ENCODE measurements at regions not wholly inside any gene's neighbourhood (a gene's known extent, or its start where the extent isn't known, plus 50 kb on each side); places are given as distances from the start of the nearest gene placed in this dataset.

- DNase-seq, result peak in 1 of 58 donors; percentile 1
These were observed 178.6 kb downstream of the SNAPC1 start for GRCh38 chr14:61940666-61941420.

- no peak for DNase-seq
These were observed 179.4 kb downstream of the SNAPC1 start for GRCh38 chr14:61941421-61942150.

- no peak for DNase-seq
These were observed 186.2 kb downstream of the SNAPC1 start for GRCh38 chr14:61948376-61948775.

DNA sequence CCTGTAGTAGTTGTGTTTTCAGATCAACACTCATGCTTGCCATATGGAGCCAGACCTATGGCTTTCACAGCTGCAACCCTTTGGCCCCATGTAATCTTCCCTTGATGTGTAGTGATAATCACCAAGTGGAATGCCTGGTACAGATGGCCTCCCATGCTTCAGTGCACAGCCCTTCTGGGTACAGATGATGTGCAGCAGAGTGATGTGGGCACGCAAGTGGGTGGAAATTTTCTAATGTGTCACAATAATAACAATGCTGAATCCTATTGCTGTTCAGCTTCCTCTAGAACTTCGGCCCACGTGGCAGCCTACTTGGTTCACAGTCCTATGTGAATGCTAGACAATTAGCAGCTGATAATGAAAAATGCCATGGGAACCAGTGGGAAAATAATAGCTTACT, 188.1 kb downstream of the SNAPC1 start:
- DNase-seq, result peak in 15 of 58 donors; percentile 1 to 35 (median 15)

DNA sequence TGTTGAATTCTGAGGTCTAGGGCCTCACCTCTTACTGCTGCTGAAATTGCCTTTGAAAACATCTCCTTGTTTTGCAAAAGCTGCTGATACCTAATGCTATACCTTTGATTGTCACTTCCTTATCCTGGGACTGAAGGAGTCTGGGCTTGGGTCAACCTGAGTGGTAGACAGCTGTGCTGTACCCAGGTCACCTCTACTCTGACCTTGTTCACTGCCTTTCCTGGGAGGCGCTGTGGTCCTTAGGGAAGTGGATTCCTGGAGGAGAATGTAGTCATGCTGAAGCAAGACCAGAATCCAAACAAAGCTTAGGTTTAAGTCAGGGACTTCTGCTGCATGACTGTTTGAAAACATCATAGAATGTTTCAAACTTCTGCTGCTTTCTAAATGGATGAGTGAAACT, 191.4 kb downstream of the SNAPC1 start:
- DNase-seq, result no peak

DNA sequence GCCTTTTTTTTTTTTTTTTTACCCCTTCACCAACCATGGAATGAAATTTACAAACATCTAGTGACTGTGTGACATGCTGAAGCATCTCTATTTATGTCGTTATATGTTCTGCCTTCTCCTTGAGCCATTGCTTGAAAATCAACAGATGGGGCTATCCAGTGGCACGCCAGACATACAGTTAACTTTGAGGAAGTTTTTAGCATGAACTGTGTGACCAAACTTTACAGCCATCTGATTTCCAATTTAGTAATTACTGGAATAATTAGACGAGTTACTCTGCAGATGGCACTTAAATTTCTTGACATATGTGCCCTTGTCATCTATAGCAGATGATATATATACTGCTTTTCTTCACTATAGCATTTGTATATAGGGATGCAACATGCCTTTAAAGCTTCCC, 192.1 kb downstream of the SNAPC1 start:
- no peak for DNase-seq

GRCh38 chr14:61956517-61956916, 194.3 kb downstream of the SNAPC1 start:
- no peak for DNase-seq

DNA sequence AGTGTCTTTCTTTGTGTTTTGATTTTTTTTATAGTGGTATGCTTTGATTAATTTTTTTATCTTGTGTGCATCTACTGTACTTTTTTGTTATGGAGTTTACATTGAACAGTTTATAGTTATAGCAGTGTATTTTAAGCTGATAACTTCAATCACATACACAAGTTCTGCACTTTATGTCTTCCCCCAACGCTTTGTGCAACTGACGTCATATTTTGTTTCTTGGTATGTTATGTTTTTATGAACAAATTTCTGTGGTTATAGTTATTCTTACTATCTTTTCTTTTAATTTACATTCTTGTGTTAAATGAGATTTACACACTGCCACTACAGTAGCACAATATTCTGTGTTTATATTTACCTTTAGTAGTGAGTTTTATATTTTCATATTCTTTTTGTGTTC, 197.1 kb downstream of the SNAPC1 start:
- no peak for DNase-seq

- no peak for DNase-seq
These were observed 199.1 kb downstream of the SNAPC1 start for GRCh38 chr14:61961369-61961768.

GRCh38 chr14:61963926-61964325, 201.7 kb downstream of the SNAPC1 start:
- no peak for DNase-seq

DNA sequence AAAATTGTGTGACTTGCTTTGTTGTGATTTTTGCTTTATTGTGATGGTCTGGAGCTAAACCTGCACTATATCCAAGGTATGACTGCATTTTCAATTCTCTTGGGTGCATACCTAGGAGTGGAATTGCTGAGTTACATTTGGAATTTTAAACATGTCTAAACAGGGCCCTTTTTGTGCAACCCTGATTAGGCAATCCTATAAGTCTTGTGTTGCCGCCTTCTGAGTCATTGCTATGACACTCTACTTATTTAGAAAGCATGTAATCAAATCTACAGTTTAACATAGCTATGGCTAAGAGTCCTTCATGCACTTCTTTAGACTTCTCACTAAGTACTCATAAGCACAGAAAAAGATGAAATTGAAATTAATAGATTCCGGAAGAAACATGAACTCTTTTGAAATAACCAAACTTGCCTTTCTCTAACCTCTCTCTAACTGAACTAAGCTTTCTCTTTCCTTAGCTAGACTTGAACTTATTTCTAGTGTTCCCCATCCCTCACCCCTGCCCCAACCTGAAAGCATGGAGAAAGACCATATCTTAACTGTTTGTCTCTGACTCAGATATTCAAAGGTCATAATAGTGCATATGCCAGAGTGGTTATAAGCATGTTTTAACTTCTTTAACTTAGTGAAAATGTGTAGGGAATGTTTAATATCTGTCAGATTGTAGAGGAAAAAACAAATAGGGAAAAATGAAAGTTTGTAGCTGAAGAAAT, 203.0 kb downstream of the SNAPC1 start:
- no peak for DNase-seq

- no peak for DNase-seq
These were observed 206.0 kb downstream of the SNAPC1 start for GRCh38 chr14:61968207-61968606.

DNA sequence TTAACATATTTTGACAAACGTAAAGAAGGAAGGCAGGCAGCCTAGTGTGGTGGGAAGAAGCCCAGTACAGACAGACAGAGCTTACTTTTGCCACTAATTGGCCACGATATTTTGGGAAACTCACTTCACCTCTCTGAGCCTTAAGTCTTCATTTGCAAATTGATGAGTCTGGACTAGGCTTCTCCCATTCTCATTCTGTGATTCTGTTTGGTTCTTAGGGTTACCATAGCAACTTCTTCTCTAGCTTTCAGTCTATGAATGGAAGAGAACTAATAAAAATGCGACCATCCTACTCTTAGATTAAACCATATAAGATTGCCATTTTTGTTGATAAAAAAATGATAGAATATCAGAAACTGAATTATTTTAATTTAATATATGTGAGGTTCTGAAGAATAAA, 210.5 kb downstream of the SNAPC1 start:
- no peak for DNase-seq

GRCh38 chr14:61973981-61974380, 211.8 kb downstream of the SNAPC1 start:
- DNase-seq, result no peak

DNA sequence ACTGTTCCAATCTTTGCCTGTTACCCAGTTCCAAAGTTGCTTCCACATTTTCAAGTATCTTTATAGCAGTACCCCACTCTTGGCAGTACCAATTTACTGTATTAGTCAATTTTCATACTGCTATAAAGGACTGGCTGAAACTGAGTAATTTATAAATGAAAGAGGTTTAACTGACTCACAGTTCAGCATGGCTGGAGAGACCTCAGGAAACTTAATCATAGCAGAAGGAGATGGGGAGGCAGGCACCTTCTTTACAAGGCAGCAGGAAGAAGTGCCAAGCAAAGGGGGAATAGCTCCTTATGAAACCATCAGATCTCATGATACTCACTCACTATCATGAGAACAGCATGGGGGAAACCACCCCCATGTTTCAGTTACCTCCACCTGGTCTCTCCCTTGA, 215.0 kb downstream of the SNAPC1 start:
- DNase-seq, result no peak

- DNase-seq, result no peak
These were observed 226.0 kb downstream of the SNAPC1 start for GRCh38 chr14:61988240-61988639.

DNA sequence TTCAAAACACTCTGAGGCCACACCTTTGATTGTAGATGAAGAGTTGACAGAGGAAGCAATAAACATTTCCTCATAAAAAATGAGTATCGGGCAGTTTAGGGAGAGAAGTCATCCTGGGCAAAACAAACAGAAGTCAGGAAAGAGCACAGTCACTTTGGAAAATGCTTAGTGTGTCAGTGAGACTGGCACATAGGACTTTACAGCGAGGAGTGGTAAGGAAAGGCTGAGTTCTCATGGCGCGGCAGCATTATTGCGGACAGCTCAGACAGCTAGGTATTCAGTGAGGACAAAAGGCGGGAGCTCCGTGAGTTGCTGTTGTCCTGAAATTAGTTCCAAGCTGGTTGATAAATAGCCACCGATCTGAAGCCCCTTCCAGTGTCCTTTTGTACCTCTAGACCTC, 229.9 kb downstream of the SNAPC1 start:
- DNase-seq, result no peak

DNA sequence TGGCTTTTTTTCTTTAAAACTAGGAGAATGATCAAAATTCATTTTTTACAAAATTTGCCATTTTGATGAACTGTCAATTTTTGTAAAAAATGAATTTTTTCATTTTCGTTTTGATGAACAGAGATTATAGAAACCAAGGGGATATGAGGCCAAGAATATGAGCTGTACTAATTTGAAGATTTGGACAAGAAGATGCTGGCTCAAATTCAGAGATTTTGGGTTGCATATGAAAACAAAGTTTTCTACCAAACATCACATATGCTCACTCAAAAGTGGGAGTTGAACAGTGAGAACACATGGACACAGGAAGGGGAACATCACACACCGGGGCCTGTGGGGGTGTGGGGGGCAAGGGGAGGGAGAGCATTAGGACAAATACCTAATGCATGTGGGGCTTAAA, 230.7 kb downstream of the SNAPC1 start:
- DNase-seq, result no peak

DNA sequence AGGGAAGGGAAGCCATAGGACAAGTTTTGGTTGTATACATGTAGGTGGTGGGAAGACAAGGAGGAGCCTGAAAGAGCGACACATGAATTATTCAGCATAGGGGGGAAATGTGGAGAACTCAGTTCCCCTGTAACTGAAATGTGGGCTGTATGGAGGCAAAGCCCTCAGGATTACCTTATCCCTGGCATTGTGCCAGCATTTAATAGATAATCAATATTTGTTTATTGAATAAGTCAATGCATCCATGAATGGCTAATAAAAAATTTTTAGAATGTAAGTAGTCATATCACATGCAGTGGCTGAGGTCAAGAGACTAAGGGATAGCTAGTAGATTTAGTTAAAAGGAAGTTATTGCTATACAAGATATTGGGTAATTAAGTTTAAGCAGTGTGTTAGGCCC, 232.4 kb downstream of the SNAPC1 start:
- no peak for DNase-seq

- DNase-seq, result no peak
These were observed 234.5 kb downstream of the SNAPC1 start for GRCh38 chr14:61996753-61997152.

DNA sequence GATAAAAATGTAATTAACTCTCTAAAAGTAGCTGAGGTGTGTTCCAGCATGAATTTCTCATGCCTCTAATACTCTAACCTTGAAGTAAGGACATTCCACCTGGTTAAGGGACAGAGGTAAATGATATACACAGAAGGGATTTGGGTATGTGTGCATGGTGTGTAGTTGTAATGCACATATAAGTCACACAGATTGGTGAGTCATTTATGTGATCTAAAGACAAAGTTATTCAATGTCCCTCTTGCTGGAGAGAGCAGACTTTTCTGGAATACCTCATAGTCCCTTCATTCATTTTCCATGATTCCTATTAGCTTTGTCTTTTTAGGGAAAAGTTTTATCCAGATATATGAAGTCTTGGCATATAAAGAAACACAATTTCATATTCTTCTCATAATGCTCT, 234.9 kb downstream of the SNAPC1 start:
- no peak for DNase-seq

DNA sequence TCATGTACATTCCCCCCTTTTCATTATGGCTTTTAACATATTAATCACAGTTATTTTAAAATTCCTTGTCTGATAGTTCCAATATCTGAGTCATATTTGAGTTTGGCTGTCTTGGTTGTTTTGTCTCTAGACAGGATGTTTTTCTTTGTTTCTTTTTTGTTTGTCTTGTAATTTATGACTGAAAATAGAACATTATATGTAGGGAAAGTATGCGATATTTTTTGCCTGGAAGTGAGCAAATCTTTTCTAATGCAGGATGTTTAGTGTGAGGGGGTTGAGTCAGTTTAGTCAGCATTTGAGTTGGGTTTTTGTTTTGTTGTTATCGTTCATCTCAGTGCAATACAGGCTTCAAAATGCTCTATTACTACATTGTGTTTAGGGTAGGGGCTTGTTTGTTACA, 239.7 kb downstream of the SNAPC1 start:
- no peak for DNase-seq
